HG02588 (cell line): ENCODE measurements at regions not wholly inside any gene's neighbourhood (a gene's known extent, or its start where the extent isn't known, plus 50 kb on each side); places are given as distances from the start of the nearest gene placed in this dataset.
A peak's percentile ranks its signal among the peaks of the same experiment; 100 is the strongest.

Source experiments
- ATAC-seq: cut with Tn5 transposase; IDR thresholded peaks from one replicate; pipeline ENCODE4 v1.9.1; 2021; ENCODE audit warnings: mild to moderate bottlenecking, moderate library complexity; ENCODE audit not compliant: unreplicated experiment

- no peak for ATAC-seq
Measured at GRCh38 chr5:142435410-142436115, 110.7 kb upstream of the SPRY4 start.

GRCh38 chr5:142434322-142434612 is 109.4 kb upstream of the SPRY4 start:
- no peak for ATAC-seq

GRCh38 chr5:142433526-142434321 is 108.9 kb upstream of the SPRY4 start:
- ATAC-seq, result no peak

- no peak for ATAC-seq
Measured at GRCh38 chr5:142432961-142433360, 108.1 kb upstream of the SPRY4 start.

- ATAC-seq, result peak; percentile 59
Measured at GRCh38 chr5:142432369-142432863, 107.6 kb upstream of the SPRY4 start.

GRCh38 chr5:142428773-142429473 is 104.1 kb upstream of the SPRY4 start:
- no peak for ATAC-seq

- ATAC-seq, result no peak
Measured at GRCh38 chr5:142428036-142428772, 103.4 kb upstream of the SPRY4 start.

- no peak for ATAC-seq
Measured at GRCh38 chr5:142427529-142427928, 102.7 kb upstream of the SPRY4 start.

GRCh38 chr5:142427015-142427364 is 102.2 kb upstream of the SPRY4 start:
- ATAC-seq, result no peak

GRCh38 chr5:142426129-142427014 is 101.6 kb upstream of the SPRY4 start:
- ATAC-seq, result no peak

GRCh38 chr5:142425286-142426065 is 100.7 kb upstream of the SPRY4 start:
- no peak for ATAC-seq

GRCh38 chr5:142422429-142422828 is 97.6 kb upstream of the SPRY4 start:
- ATAC-seq, result no peak

GRCh38 chr5:142421621-142422397 is 97.0 kb upstream of the SPRY4 start:
- no peak for ATAC-seq

- no peak for ATAC-seq
Measured at GRCh38 chr5:142421228-142421617, 96.4 kb upstream of the SPRY4 start.

GRCh38 chr5:142420561-142421227 is 95.9 kb upstream of the SPRY4 start:
- ATAC-seq, result no peak

- no peak for ATAC-seq
Measured at GRCh38 chr5:142412581-142412980, 87.8 kb upstream of the SPRY4 start.

- ATAC-seq, result no peak
Measured at GRCh38 chr5:142411656-142412425, 87.0 kb upstream of the SPRY4 start.
